HepG2 (cell line): ENCODE measurements at regions not wholly inside any gene's neighbourhood (a gene's known extent, or its start where the extent isn't known, plus 50 kb on each side); places are given as distances from the start of the nearest gene placed in this dataset.

Experiments used
- ATAC-seq: fragments of 200-7000 bp; cut with Tn5 transposase; 3 replicates; pipeline ENCODE4 v1.9.1; 2020; ENCODE audit warnings: mild to moderate bottlenecking, moderate library complexity
- BruUV-seq: library from RNA; stranded (reverse); fragments of 400-500 nt; replicated peaks from 2 replicates; lab custom pipeline; 2021; lab: Mats Ljungman, UMichigan
- CTCF ChIA-PET: fragments of 300-600 bp; formaldehyde crosslinking; extraction: SDS; loops from one replicate; lab custom pipeline; 2021; ENCODE audit warnings: low total read pairs, inconsistent platforms, low intra/inter-chr PET ratio; lab: Yijun Ruan, JAX
- POLR2A ChIA-PET: fragments of 350-600 bp; sonication (Branson Sonifier 250); formaldehyde crosslinking; loops from one replicate; lab custom pipeline; 2020; ENCODE audit warnings: antibody characterized with exemption, inconsistent platforms; lab: Yijun Ruan, JAX
- DNase-seq: peaks from one replicate; pipeline ENCODE4 v3.0.0-alpha.2; 2015; ENCODE audit warnings: low spot score
- FAIRE-seq: peaks from 3 replicates; lab custom pipeline; 2011; peaks lifted over from hg19 to GRCh38; lab: Jason Lieb, UNC
- H2AFZ ChIP-seq: one replicate; pipeline ENCODE4 v1.6.1; 2011; ENCODE audit warnings: low read length, inconsistent platforms
- H3K27ac ChIP-seq: fragments of 300-600 bp; 3 replicates; pipeline ENCODE4 v1.8.0; 2011; ENCODE audit warnings: mixed run types, mild to moderate bottlenecking, mixed read lengths, low read length, inconsistent platforms; ENCODE audit not compliant: insufficient read depth; ENCODE audit errors: extremely low read length
- H3K27me3 ChIP-seq, 2 experiments: fragments of 200-600 bp in 1 of 2; 2 replicates in 1 of 2; 3 replicates in 1 of 2; pipeline versions ENCODE4 v1.6.0 to v1.8.0; 2011; ENCODE audit warnings: low read length in 2 of 2, mild to moderate bottlenecking in 2 of 2, moderate library complexity in 2 of 2, inconsistent platforms in 1 of 2; ENCODE audit not compliant: insufficient read depth in 2 of 2, control insufficient read depth in 1 of 2
- H3K36me3 ChIP-seq, 2 experiments: fragments of 200-600 bp in 1 of 2; replicated peaks in 1 of 2; 2 replicates in 1 of 2; 3 replicates in 1 of 2; pipeline versions ENCODE4 v1.5.1 to v1.8.0; 2011; ENCODE audit warnings: low read length in 2 of 2, inconsistent platforms in 1 of 2; ENCODE audit not compliant: insufficient read depth in 2 of 2, control insufficient read depth in 1 of 2
- H3K4me1 ChIP-seq: 2 replicates; pipeline ENCODE4 v1.5.1; 2012; ENCODE audit warnings: low read length, inconsistent platforms; ENCODE audit not compliant: insufficient read depth
- H3K4me2 ChIP-seq: 2 replicates; pipeline ENCODE4 v1.6.0; 2011; ENCODE audit warnings: low read depth, low read length, inconsistent platforms
- H3K4me3 ChIP-seq, 3 experiments: fragments of 200-600 bp in 1 of 3; sonication (generic), shearing (Covaris generic) in 1 of 3; replicated peaks in 1 of 3; 2 replicates each; pipeline ENCODE4 v1.5.1; 2011 to 2016; ENCODE audit warnings: low read length in 3 of 3, inconsistent platforms in 2 of 3, low read depth in 2 of 3, mild to moderate bottlenecking in 2 of 3, control low read depth in 1 of 3, mixed read lengths in 1 of 3; ENCODE audit not compliant: insufficient read depth in 1 of 3
- H3K79me2 ChIP-seq: one replicate; pipeline ENCODE4 v1.6.1; 2011; ENCODE audit warnings: low read length, inconsistent platforms; ENCODE audit not compliant: insufficient read depth
- H3K9ac ChIP-seq: 2 replicates; pipeline ENCODE4 v1.6.0; 2011; ENCODE audit warnings: mild to moderate bottlenecking, low read depth, low read length, inconsistent platforms; ENCODE audit not compliant: insufficient read depth
- H3K9me3 ChIP-seq: 2 replicates; pipeline ENCODE4 v1.5.1; 2012; ENCODE audit warnings: mild to moderate bottlenecking, low read length
- H4K20me1 ChIP-seq: 2 replicates; pipeline ENCODE4 v1.6.0; 2011; ENCODE audit warnings: inconsistent platforms, mild to moderate bottlenecking, low read length, moderate library complexity; ENCODE audit not compliant: insufficient read depth
- CREB1 ChIP-seq, 2 experiments: fragments of 450-650 bp in 1 of 2; IDR thresholded peaks; 2 replicates each; pipeline ENCODE4 v1.6.1; 2016 to 2017; ENCODE audit warnings: control low read depth in 1 of 2, mild to moderate bottlenecking in 1 of 2, missing compliant biosample characterization in 1 of 2, missing genetic modification characterization in 1 of 2
- CTCF ChIP-seq: sonication (generic); formaldehyde crosslinking; IDR thresholded peaks from 2 replicates; pipeline ENCODE4 v1.5.0; 2020; ENCODE audit warnings: mild to moderate bottlenecking, missing genetic modification reagents, moderate library complexity
- KAT8 ChIP-seq: IDR thresholded peaks from 2 replicates; pipeline ENCODE4 v1.6.1; 2016; ENCODE audit warnings: missing genetic modification reagents, missing compliant biosample characterization
- NFE2L1 ChIP-seq: sonication (generic); formaldehyde crosslinking; IDR thresholded peaks from 2 replicates; pipeline ENCODE4 v1.4.0; 2020; ENCODE audit warnings: missing genetic modification reagents, mild to moderate bottlenecking, borderline replicate concordance
- RXRA ChIP-seq: sonication (generic); formaldehyde crosslinking; IDR thresholded peaks from 2 replicates; pipeline ENCODE4 v1.5.1; 2020; ENCODE audit warnings: missing genetic modification reagents
- SIN3B ChIP-seq: fragments of 150-350 bp; IDR thresholded peaks from 2 replicates; pipeline ENCODE4 v1.6.1; 2014; ENCODE audit warnings: low read length
- SP2 ChIP-seq: sonication (generic); formaldehyde crosslinking; IDR thresholded peaks from 2 replicates; pipeline ENCODE4 v1.5.1; 2020; ENCODE audit warnings: mild to moderate bottlenecking, missing genetic modification reagents
- SRSF4 ChIP-seq: fragments of 200-400 bp; formaldehyde crosslinking; IDR thresholded peaks from one replicate; pipeline ENCODE4 v1.6.1; 2018; ENCODE audit warnings: mild to moderate bottlenecking, low read depth, low read length, moderate library complexity; ENCODE audit not compliant: poor library complexity, severe bottlenecking
- ZFY ChIP-seq: sonication (generic); formaldehyde crosslinking; IDR thresholded peaks from 2 replicates; pipeline ENCODE4 v1.4.0; 2020; ENCODE audit warnings: missing genetic modification reagents
- ZKSCAN5 ChIP-seq: sonication (generic); formaldehyde crosslinking; IDR thresholded peaks from 2 replicates; pipeline ENCODE4 v1.5.1; 2020; ENCODE audit warnings: mild to moderate bottlenecking, missing genetic modification reagents
- ZNF18 ChIP-seq: sonication (generic); formaldehyde crosslinking; IDR thresholded peaks from 2 replicates; pipeline ENCODE4 v1.8.0; 2022; ENCODE audit warnings: mild to moderate bottlenecking, missing genetic modification reagents; ENCODE audit not compliant: insufficient replicate concordance
- ZNF251 ChIP-seq: sonication (generic); formaldehyde crosslinking; IDR thresholded peaks from 2 replicates; pipeline ENCODE4 v1.9.0; 2021; ENCODE audit warnings: mild to moderate bottlenecking, missing genetic modification reagents
- ZNF331 ChIP-seq: sonication (generic); formaldehyde crosslinking; IDR thresholded peaks from 2 replicates; pipeline ENCODE4 v1.4.0; 2020; ENCODE audit warnings: missing genetic modification reagents
- ZNF614 ChIP-seq: IDR thresholded peaks from 2 replicates; pipeline ENCODE4 v1.6.1; 2018; ENCODE audit warnings: missing biosample characterization, missing genetic modification reagents, inconsistent platforms, borderline replicate concordance
- ZSCAN5A ChIP-seq: sonication (generic); formaldehyde crosslinking; IDR thresholded peaks from 2 replicates; pipeline ENCODE4 v1.8.0; 2022; ENCODE audit warnings: mild to moderate bottlenecking, missing genetic modification reagents, borderline replicate concordance
- in situ Hi-C: cut with HindIII; loops from 2 replicates; pipeline ENCODE4 v1.10.0; 2017; ENCODE audit warnings: low pct_unique_long_range_greater_than_20kb; ENCODE audit not compliant: extremely low pct_ligation_motif_present
- intact Hi-C: fragments of 100-400 bp; cut with micrococcal nuclease; formaldehyde crosslinking; loops from one replicate; pipeline ENCODE4 v1.10.0; 2022; ENCODE audit not compliant: unreplicated experiment

- BruUV-seq = no TSS peak
- intact Hi-C loops (no loop called here), in situ Hi-C loops (no loop called here)
- H4K20me1 ChIP-seq = no peaks in the 10 kb centered on the region
- TF ChIP-seq SRSF4 (no peak), NFE2L1 (no peak), ZNF614 (CRISPR knock-in tag) (no peak), ZFY (CRISPR knock-in tag) (no peak), ZNF251 (CRISPR knock-in tag) (no peak), ZNF331 (CRISPR knock-in tag) (no peak), CTCF (no peak), ZSCAN5A (CRISPR knock-in tag) (no peak), RXRA (CRISPR knock-in tag) (no peak), CREB1 (IDR thresholded peaks at IDR 0.05) (no peak), CREB1 (CRISPR knock-in tag; IDR thresholded peaks at IDR 0.05) (no peak), KAT8 (CRISPR knock-in tag) (no peak), ZKSCAN5 (CRISPR knock-in tag) (no peak), SIN3B (no peak), ZNF18 (CRISPR knock-in tag) (no peak), SP2 (CRISPR knock-in tag) (no peak)
- DNase-seq (no peak), FAIRE-seq (no peak), ATAC-seq (no peak)
- H3K4me1 ChIP-seq = no peaks in the 10 kb centered on the region
- H3K79me2 ChIP-seq = no peaks in the 10 kb centered on the region
- no peaks in the 10 kb centered on the region for H3K36me3 ChIP-seq
- H3K4me3 ChIP-seq = no peak overlapping the region
- H3K9me3 ChIP-seq = no peaks in the 10 kb centered on the region
- H3K9ac ChIP-seq = no peak overlapping the region
- H3K4me2 ChIP-seq = no peak overlapping the region
- ChIA-PET CTCF (no interaction called here), POLR2A (no interaction called here)
- no peak overlapping the region for H3K27ac ChIP-seq
- no peak overlapping the region for H2AFZ ChIP-seq
- no peaks in the 10 kb centered on the region for H3K27me3 ChIP-seq
These were observed 834.9 kb downstream of the SLC6A15 start for GRCh38 chr12:84077679-84078078.
